Astrocyte of the spinal cord (primary cell): ENCODE measurements at regions not wholly inside any gene's neighbourhood (a gene's known extent, or its start where the extent isn't known, plus 50 kb on each side); places are given as distances from the start of the nearest gene placed in this dataset.

ENCODE experiments used
- DNase-seq: peaks from one replicate; pipeline ENCODE4 v3.0.0; 2011; ENCODE audit warnings: low read depth, low spot score
- H3K4me3 ChIP-seq: 2 replicates; pipeline ENCODE4 v1.5.1; 2011; ENCODE audit warnings: low read depth, mild to moderate bottlenecking, low read length, moderate library complexity
- CTCF ChIP-seq: IDR thresholded peaks from 2 replicates; pipeline ENCODE4 v1.5.1; 2012; ENCODE audit warnings: low read depth, mild to moderate bottlenecking, low read length, inconsistent platforms
- in situ Hi-C: cut with HindIII; loops from 2 replicates; pipeline ENCODE4 v1.10.0; 2017; ENCODE audit warnings: low sequenced_read_pairs

GRCh38 chr22:47997612-47998011 is 1235.2 kb downstream of the TBC1D22A start:
- TF ChIP-seq CTCF: no peak
- in situ Hi-C loops: no loop called here
- no peak for DNase-seq
- no peak overlapping the region for H3K4me3 ChIP-seq

- no peak for TF ChIP-seq CTCF
- no peak overlapping the region for H3K4me3 ChIP-seq
- in situ Hi-C loops: no loop called here
- DNase-seq: no peak
Measured at GRCh38 chr22:47997052-47997590, 1234.7 kb downstream of the TBC1D22A start.

- in situ Hi-C loops: no loop called here
- H3K4me3 ChIP-seq: no peak overlapping the region
- no peak for TF ChIP-seq CTCF
- DNase-seq: no peak
Measured at GRCh38 chr22:47996446-47996857, 1234.0 kb downstream of the TBC1D22A start.

GRCh38 chr22:47995718-47996117 is 1233.3 kb downstream of the TBC1D22A start:
- no peak for DNase-seq
- TF ChIP-seq CTCF: no peak
- no peak overlapping the region for H3K4me3 ChIP-seq
- in situ Hi-C loops: no loop called here

GRCh38 chr22:47995264-47995627 is 1232.8 kb downstream of the TBC1D22A start:
- H3K4me3 ChIP-seq: no peak overlapping the region
- in situ Hi-C loops: no loop called here
- no peak for DNase-seq
- no peak for TF ChIP-seq CTCF

- in situ Hi-C loops: no loop called here
Measured at GRCh38 chr22:47994601-47995263, 1232.3 kb downstream of the TBC1D22A start.

More at GRCh38 chr22:47994601-47995263, 1232.3 kb downstream of the TBC1D22A start:
- no peak for TF ChIP-seq CTCF
- DNase-seq: no peak
- no peak overlapping the region for H3K4me3 ChIP-seq
